ENCODE measurements at regions not wholly inside any gene's neighbourhood (a gene's known extent, or its start where the extent isn't known, plus 50 kb on each side); places are given as distances from the start of the nearest gene placed in this dataset.
A peak's percentile ranks its signal among the peaks of the same experiment; 100 is the strongest.

- no peak for TF ChIP-seq REST (IDR thresholded peaks at IDR 0.05; ENCODE audit: unreplicated experiment)
- TF ChIP-seq ZNF331 (CRISPR knock-in tag; IDR thresholded peaks at IDR 0.05; ENCODE audit: low read depth), result no peak
These were observed 229.1 kb downstream of the BAMBI start (continued) for GRCh38 chr10:28906415-28906814.

GRCh38 chr10:28906934-28907333, 229.6 kb downstream of the BAMBI start:
- Mint-ChIP-seq H3K9me3 (no peaks in the 10 kb centered on the region), H3K27me3 (ENCODE audit: insufficient read depth, low read depth, poor library complexity) (peaks cover under 1% of the 10 kb centered on the region), H3K4me1 (no peaks in the 10 kb centered on the region), H3K27ac (no peak overlapping the region; the same call in 1 of the 2 replicates), H3K4me3 (no peak overlapping the region), H3K36me3 (ENCODE audit: low read depth) (no peaks in the 10 kb centered on the region)
- H4K20me1 ChIP-seq (replicated peaks; ENCODE audit: insufficient read depth), result no peaks in the 10 kb centered on the region
- H3K4me1 ChIP-seq (ENCODE audit: insufficient read depth), result no peaks in the 10 kb centered on the region
- DNase-seq (ENCODE audit: low spot score) (no peak), ATAC-seq (no peak)
- H3K36me3 ChIP-seq (ENCODE audit: insufficient read depth), result no peaks in the 10 kb centered on the region
- H2AFZ ChIP-seq, result peak overlapping the region; percentile 69; the same call in 1 of the 2 replicates
- H3K27me3 ChIP-seq (ENCODE audit: insufficient read depth), result no peaks in the 10 kb centered on the region
- H3K79me2 ChIP-seq (replicated peaks; ENCODE audit: insufficient read depth), result no peaks in the 10 kb centered on the region
- H3K4me2 ChIP-seq, result no peak overlapping the region
- H3K9me2 ChIP-seq (ENCODE audit: insufficient read depth), result no peaks in the 10 kb centered on the region
- H3K4me3 ChIP-seq, result no peak overlapping the region
- no peaks in the 10 kb centered on the region for H3F3A ChIP-seq (replicated peaks; ENCODE audit: low read depth)
- no peak overlapping the region for H3K27ac ChIP-seq (ENCODE audit: low read depth)
- TF ChIP-seq NANOG (IDR thresholded peaks at IDR 0.05; ENCODE audit: borderline replicate concordance) (no peak), ZNF462 (CRISPR knock-in tag; IDR thresholded peaks at IDR 0.05) (no peak), ZNF114 (CRISPR knock-in tag; IDR thresholded peaks at IDR 0.05) (no peak), EZH2 (IDR thresholded peaks at IDR 0.05; ENCODE audit: low read depth, unreplicated experiment) (no peak), EZH2phosphoT487 (IDR thresholded peaks at IDR 0.05; ENCODE audit: unreplicated experiment) (no peak), REST (IDR thresholded peaks at IDR 0.05; ENCODE audit: unreplicated experiment) (no peak), POLR2AphosphoS5 (IDR thresholded peaks at IDR 0.05; ENCODE audit: low read depth) (no peak), JUNB (IDR thresholded peaks at IDR 0.05; ENCODE audit: unreplicated experiment) (no peak), ETS1 (IDR thresholded peaks at IDR 0.05) (no peak), STAT1 (IDR thresholded peaks at IDR 0.05; ENCODE audit: unreplicated experiment) (no peak)

All from GM23338 (cell line).